NT2/D1 (cell line): ENCODE measurements at regions not wholly inside any gene's neighbourhood (a gene's known extent, or its start where the extent isn't known, plus 50 kb on each side); places are given as distances from the start of the nearest gene placed in this dataset.

ENCODE experiments used
- DNase-seq: peaks from one replicate; pipeline ENCODE4 v3.0.0-alpha.2; 2011; ENCODE audit warnings: low read depth, low spot score
- H3K27me3 ChIP-seq: 2 replicates; pipeline ENCODE4 v1.6.0; 2011; ENCODE audit warnings: mild to moderate bottlenecking; ENCODE audit not compliant: insufficient read length, insufficient read depth
- H3K36me3 ChIP-seq: 2 replicates; pipeline ENCODE4 v1.6.1; 2011; ENCODE audit warnings: mild to moderate bottlenecking, low read length, mixed read lengths; ENCODE audit not compliant: insufficient read depth, insufficient read length
- H3K4me1 ChIP-seq: 2 replicates; pipeline ENCODE4 v1.5.1; 2011; ENCODE audit not compliant: insufficient read depth, insufficient read length
- H3K4me3 ChIP-seq: 2 replicates; pipeline ENCODE4 v1.5.1; 2011; ENCODE audit warnings: low read depth; ENCODE audit not compliant: insufficient read length
- H3K9ac ChIP-seq: 2 replicates; pipeline ENCODE4 v1.6.0; 2011; ENCODE audit warnings: low read depth; ENCODE audit not compliant: insufficient read length
- H3K9me3 ChIP-seq: 2 replicates; pipeline ENCODE4 v1.5.1; 2011; ENCODE audit warnings: mild to moderate bottlenecking, low read length; ENCODE audit not compliant: insufficient read depth
- SUZ12 ChIP-seq: IDR thresholded peaks from 2 replicates; pipeline ENCODE4 v1.6.1; 2011; ENCODE audit not compliant: insufficient read length, insufficient read depth; ENCODE audit errors: extremely low read depth
- YY1 ChIP-seq: IDR thresholded peaks from 2 replicates; pipeline ENCODE4 v1.6.1; 2011; ENCODE audit not compliant: insufficient read length, insufficient read depth
- ZNF274 ChIP-seq: IDR thresholded peaks from 2 replicates; pipeline ENCODE4 v1.6.1; 2011; ENCODE audit warnings: mild to moderate bottlenecking, low read depth, low read length

DNA sequence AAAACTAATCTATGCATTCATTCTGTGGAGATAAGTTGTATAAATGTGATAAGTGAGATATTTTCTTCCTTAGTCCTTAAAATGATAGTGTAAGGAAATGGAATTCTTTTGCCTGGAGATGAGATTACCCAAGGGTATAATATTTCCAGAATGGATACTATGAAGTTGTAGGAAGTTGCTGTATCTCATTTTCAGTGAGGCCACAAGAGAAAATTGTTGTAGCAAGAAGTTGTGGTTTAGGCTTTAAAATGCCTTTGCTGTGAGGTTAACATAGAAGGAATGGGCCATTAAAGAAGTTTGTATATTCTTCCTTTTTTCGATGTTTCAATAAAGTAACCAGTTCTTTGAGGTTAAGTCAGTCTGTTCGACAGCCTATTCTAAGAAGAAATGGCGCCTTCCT, 50.7 kb upstream of the LIN7C start:
- Histone ChIP-seq H3K9me3 (no peaks in the 10 kb centered on the region), H3K36me3 (no peaks in the 10 kb centered on the region), H3K9ac (no peak overlapping the region), H3K27me3 (no peaks in the 10 kb centered on the region), H3K4me3 (no peak overlapping the region), H3K4me1 (no peaks in the 10 kb centered on the region)
- no peak for DNase-seq
- TF ChIP-seq YY1, result no peak
- TF ChIP-seq SUZ12, result no peak
- no peak for TF ChIP-seq ZNF274
